ENCODE measurements at regions not wholly inside any gene's neighbourhood (a gene's known extent, or its start where the extent isn't known, plus 50 kb on each side); places are given as distances from the start of the nearest gene placed in this dataset.

DNA sequence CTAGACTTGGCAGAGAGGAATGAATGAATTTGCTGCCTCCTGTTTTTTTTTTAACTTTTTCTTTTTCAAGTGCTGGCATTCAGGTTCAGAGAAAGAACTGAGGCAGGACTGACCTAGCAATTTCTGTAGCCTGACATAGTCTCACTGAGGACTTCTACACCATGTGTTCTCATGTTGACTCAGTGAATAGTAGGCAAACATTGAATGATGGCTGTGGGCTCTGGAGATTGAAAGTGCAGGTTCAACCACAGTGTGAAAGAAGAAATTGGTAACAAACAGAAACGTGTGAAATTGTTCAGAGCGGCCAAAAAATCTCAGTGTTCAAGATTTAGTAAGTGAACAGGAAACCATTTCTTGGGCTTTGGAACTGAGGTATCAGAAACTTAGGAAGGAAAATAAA, 322.4 kb upstream of the GHITM start:
- H3K27ac ChIP-seq (ENCODE audit: low read depth, low read length): no peak overlapping the region
- H3K9me3 ChIP-seq (ENCODE audit: control insufficient read depth, insufficient read depth, low read depth, low read length): no peaks in the 10 kb centered on the region
- H3K4me3 ChIP-seq (ENCODE audit: low read depth, low read length): no peak overlapping the region
- no peaks in the 10 kb centered on the region for H3K27me3 ChIP-seq (ENCODE audit: control insufficient read depth, insufficient read depth, low read length)
- H3K4me1 ChIP-seq (ENCODE audit: control insufficient read depth, insufficient read depth, low read length): peaks cover 9% of the 10 kb centered on the region
- H3K36me3 ChIP-seq (ENCODE audit: control insufficient read depth, insufficient read depth, low read length): no peaks in the 10 kb centered on the region
- H3K9ac ChIP-seq (ENCODE audit: low read length): no peak overlapping the region

DNA sequence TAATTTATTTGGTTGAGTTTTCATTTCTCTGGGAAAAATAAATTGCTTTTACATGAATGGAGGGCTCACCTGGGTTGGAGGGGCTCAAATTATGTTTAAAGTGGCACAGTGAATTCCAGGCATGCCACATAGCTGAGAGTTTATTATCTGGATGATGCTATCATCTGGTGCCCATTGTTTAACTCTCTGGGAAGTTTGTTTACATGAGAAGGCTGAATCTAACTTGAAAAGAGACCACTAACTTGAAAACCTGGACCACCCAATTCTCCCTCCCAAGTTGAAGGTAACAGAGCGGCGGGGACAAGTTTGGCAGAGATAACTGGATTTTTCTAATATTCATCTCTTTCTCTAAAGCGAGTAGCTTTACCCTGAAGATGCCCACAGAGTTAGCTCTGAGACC, 321.5 kb upstream of the GHITM start:
- no peaks in the 10 kb centered on the region for H3K27me3 ChIP-seq (ENCODE audit: control insufficient read depth, insufficient read depth, low read length)
- no peak overlapping the region for H3K9ac ChIP-seq (ENCODE audit: low read length)
- H3K36me3 ChIP-seq (ENCODE audit: control insufficient read depth, insufficient read depth, low read length): no peaks in the 10 kb centered on the region
- no peak overlapping the region for H3K4me3 ChIP-seq (ENCODE audit: low read depth, low read length)
- H3K4me1 ChIP-seq (ENCODE audit: control insufficient read depth, insufficient read depth, low read length): peaks cover 9% of the 10 kb centered on the region
- H3K9me3 ChIP-seq (ENCODE audit: control insufficient read depth, insufficient read depth, low read depth, low read length): no peaks in the 10 kb centered on the region
- H3K27ac ChIP-seq (ENCODE audit: low read depth, low read length): no peak overlapping the region

DNA sequence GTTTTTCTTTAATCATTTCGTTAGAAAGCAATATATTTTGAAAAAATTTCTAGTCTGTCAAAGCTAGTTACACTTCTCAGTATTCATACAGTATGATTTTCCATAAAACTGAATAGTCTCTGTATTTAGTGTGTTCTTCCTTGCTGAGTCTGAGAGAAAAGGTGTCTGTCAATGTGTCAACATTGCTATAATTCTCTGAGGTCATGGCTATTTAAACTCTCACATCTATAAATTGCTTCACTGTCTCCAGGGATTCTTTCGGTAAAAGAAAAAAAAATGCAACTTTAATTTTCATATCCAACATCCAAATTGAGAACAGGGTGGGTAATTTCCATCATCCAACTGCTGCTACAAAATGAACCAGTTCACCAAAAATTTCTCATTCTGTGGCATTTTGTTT, 319.7 kb upstream of the GHITM start:
- Histone ChIP-seq H3K4me1 (ENCODE audit: control insufficient read depth, insufficient read depth, low read length) (peaks cover 9% of the 10 kb centered on the region), H3K9ac (ENCODE audit: low read length) (no peak overlapping the region), H3K27me3 (ENCODE audit: control insufficient read depth, insufficient read depth, low read length) (no peaks in the 10 kb centered on the region), H3K27ac (ENCODE audit: low read depth, low read length) (no peak overlapping the region), H3K36me3 (ENCODE audit: control insufficient read depth, insufficient read depth, low read length) (no peaks in the 10 kb centered on the region), H3K4me3 (ENCODE audit: low read depth, low read length) (no peak overlapping the region), H3K9me3 (ENCODE audit: control insufficient read depth, insufficient read depth, low read depth, low read length) (no peaks in the 10 kb centered on the region)

DNA sequence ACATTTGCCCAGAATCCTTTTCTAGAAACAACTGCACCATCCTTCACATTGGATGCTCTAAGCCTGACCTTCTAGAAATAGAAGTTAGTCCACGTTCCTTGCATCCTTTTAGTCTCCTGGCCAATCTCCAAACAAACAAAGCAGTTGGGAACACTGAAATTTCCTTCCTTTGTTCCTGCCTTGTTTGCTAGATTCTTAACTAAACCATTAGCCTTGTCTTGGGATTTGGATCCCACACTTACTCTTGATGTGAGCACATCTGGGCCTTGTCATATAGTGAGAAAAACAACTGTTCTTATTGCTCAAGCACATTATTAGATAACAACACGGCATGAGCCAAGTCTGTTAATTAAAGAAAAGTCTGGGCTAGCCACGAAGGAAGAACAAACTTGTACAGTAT, 319.3 kb upstream of the GHITM start:
- Histone ChIP-seq H3K27ac (ENCODE audit: low read depth, low read length) (no peak overlapping the region), H3K4me1 (ENCODE audit: control insufficient read depth, insufficient read depth, low read length) (peaks cover 9% of the 10 kb centered on the region), H3K9me3 (ENCODE audit: control insufficient read depth, insufficient read depth, low read depth, low read length) (no peaks in the 10 kb centered on the region), H3K9ac (ENCODE audit: low read length) (no peak overlapping the region), H3K36me3 (ENCODE audit: control insufficient read depth, insufficient read depth, low read length) (no peaks in the 10 kb centered on the region), H3K27me3 (ENCODE audit: control insufficient read depth, insufficient read depth, low read length) (no peaks in the 10 kb centered on the region), H3K4me3 (ENCODE audit: low read depth, low read length) (no peak overlapping the region)

DNA sequence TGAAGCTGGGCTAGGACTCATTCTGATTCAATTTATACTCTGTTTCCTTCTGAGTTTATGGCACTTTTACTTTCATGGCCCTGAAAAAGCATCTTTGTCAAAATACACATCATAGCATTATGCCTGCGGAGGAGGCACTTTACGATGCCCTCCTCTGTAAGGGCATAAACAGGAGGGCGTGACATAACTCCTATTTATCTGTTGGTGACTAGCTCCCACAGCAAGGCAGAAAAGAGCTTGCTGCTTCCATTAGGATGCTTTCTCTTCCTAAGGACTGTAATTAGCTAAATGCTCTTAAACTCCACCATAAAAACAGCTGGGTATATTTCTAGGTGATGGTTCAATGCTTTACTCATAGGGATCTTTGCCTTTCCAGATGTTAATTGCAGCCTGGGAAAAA, 315.2 kb upstream of the GHITM start:
- H3K4me1 ChIP-seq (ENCODE audit: control insufficient read depth, insufficient read depth, low read length): no peaks in the 10 kb centered on the region
- H3K4me3 ChIP-seq (ENCODE audit: low read depth, low read length): no peak overlapping the region
- H3K27me3 ChIP-seq (ENCODE audit: control insufficient read depth, insufficient read depth, low read length): no peaks in the 10 kb centered on the region
- H3K9me3 ChIP-seq (ENCODE audit: control insufficient read depth, insufficient read depth, low read depth, low read length): 0 out of 2 replicates have a peak, but pooled peaks cover 3% of the 10 kb centered on the region
- H3K27ac ChIP-seq (ENCODE audit: low read depth, low read length): no peak overlapping the region
- no peaks in the 10 kb centered on the region for H3K36me3 ChIP-seq (ENCODE audit: control insufficient read depth, insufficient read depth, low read length)
- no peak overlapping the region for H3K9ac ChIP-seq (ENCODE audit: low read length)

DNA sequence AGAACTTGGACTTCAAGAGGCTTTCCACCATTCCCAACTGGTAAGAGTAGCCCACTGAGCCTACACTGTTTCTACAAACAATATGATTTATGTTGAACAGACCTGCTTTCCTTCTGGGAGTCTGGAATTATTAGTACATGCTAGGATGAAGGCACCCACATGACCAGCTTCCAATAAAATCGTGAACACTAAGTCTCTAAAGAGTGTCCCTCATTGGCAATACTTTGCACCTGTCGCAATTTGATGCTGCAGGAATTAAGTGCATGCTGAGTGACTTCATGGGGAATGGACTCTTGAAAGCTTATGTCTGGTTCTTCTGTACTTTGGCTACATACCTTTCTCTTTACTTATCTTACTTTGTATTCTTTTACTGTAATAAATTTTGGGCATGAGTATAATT, 305.2 kb upstream of the GHITM start:
- Histone ChIP-seq H3K27me3 (ENCODE audit: control insufficient read depth, insufficient read depth, low read length) (no peaks in the 10 kb centered on the region), H3K36me3 (ENCODE audit: control insufficient read depth, insufficient read depth, low read length) (no peaks in the 10 kb centered on the region), H3K4me3 (ENCODE audit: low read depth, low read length) (no peak overlapping the region), H3K27ac (ENCODE audit: low read depth, low read length) (no peak overlapping the region), H3K4me1 (ENCODE audit: control insufficient read depth, insufficient read depth, low read length) (no peaks in the 10 kb centered on the region), H3K9me3 (ENCODE audit: control insufficient read depth, insufficient read depth, low read depth, low read length) (no peaks in the 10 kb centered on the region), H3K9ac (ENCODE audit: low read length) (no peak overlapping the region)

DNA sequence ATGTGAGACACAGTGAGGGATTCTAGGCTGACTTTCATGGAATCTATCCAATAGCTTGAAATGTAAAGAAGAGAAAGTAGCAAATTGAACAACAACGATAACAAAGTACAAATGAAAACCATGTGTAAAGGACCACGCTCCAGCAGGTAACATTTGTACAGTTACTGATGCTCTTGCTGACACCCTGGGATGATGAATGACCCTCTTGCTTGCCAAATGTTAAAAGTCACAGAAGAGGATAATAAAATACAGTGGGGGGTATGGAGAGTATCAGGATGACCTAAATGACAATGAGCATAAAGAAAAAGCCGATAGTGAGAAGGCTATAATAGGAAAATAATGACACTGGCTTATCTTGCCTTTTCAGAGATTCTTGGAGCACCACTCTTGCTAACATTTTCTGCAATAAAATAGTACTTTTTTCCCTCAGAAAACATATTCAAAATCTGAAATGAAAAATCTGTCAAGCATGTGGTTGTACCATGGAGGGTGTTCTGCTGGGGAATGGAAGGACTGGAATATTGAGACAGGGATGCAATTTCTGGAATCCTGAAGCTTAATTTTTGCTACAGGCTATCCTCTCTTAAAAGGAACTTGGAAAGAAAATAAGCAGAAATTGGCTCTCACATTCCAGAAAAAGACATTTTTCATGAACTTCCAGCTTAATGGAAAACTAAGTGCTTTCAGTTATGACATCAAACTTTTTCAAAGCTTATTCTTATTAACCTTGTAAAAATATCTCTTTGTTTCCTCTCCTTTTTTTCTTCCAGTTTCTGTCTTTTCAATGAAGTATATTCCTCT, 303.2 kb upstream of the GHITM start:
- H3K4me1 ChIP-seq (ENCODE audit: control insufficient read depth, insufficient read depth, low read length): no peaks in the 10 kb centered on the region

DNA sequence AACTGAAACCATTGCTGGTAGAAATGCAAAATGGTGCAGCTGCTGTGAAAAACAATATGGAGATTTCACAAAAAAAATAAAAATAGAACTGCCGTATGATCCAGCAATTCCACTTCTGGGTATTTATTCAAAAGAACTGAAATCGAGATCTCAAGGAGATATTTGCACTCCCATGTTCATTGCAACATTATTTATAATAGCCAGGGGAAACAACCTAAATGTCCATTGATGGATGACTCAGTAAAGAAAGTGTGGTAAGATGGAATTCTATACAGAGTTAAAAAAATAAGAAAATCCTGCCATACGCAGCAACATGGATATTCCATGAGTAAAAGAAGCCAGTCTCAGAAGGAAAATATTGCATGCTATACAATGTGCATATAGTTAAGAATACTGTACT, 290.6 kb upstream of the GHITM start:
- H3K27ac ChIP-seq (ENCODE audit: low read depth, low read length): no peak overlapping the region
- H3K27me3 ChIP-seq (ENCODE audit: control insufficient read depth, insufficient read depth, low read length): no peaks in the 10 kb centered on the region
- H3K9ac ChIP-seq (ENCODE audit: low read length): no peak overlapping the region
- H3K4me3 ChIP-seq (ENCODE audit: low read depth, low read length): no peak overlapping the region
- H3K9me3 ChIP-seq (ENCODE audit: control insufficient read depth, insufficient read depth, low read depth, low read length): no peaks in the 10 kb centered on the region
- H3K36me3 ChIP-seq (ENCODE audit: control insufficient read depth, insufficient read depth, low read length): no peaks in the 10 kb centered on the region
- H3K4me1 ChIP-seq (ENCODE audit: control insufficient read depth, insufficient read depth, low read length): no peaks in the 10 kb centered on the region

More for the DNA sequence above, 303.2 kb upstream of the GHITM start:
- no peaks in the 10 kb centered on the region for H3K36me3 ChIP-seq (ENCODE audit: control insufficient read depth, insufficient read depth, low read length)
- H3K27ac ChIP-seq (ENCODE audit: low read depth, low read length): no peak overlapping the region
- no peaks in the 10 kb centered on the region for H3K27me3 ChIP-seq (ENCODE audit: control insufficient read depth, insufficient read depth, low read length)
- H3K9me3 ChIP-seq (ENCODE audit: control insufficient read depth, insufficient read depth, low read depth, low read length): no peaks in the 10 kb centered on the region
- no peak overlapping the region for H3K9ac ChIP-seq (ENCODE audit: low read length)
- no peak overlapping the region for H3K4me3 ChIP-seq (ENCODE audit: low read depth, low read length)

DNA sequence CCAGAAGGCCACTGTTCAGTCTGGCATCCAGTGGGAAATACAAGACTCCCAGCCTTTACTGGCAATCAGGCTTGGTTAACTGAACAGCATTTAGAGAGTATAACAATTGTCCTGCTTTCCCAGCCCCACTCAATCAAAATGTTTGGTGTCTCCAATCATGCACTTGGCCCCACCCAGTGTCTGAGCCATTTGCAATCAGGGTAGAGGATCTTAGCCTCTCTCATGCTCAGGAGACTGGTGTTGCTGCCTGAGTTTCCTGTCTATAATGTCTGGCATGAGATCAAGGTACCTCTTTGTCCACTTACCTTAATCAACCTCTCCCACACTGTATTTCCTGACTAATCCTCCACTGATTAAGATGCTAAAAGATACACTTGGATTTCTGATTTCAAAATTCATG, 290.2 kb upstream of the GHITM start:
- no peaks in the 10 kb centered on the region for H3K4me1 ChIP-seq (ENCODE audit: control insufficient read depth, insufficient read depth, low read length)

DNA sequence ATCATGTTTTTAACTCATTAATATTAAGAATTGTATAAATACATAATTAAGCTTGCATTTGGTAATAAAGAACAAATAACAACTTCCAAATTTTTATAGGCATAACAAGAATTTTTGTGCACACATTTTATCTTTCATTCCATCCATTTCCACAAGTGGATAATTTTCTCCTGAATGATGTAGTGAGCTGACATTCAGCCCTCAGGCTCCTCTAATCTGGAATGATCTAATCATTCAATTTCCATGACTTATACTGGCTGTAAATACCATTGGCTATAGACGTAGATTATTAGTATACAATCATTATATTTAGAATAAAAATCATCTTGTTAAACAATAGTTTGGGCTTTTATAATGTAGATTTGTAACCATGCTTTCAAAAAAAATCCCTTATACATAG, 287.2 kb upstream of the GHITM start:
- no peak overlapping the region for H3K27ac ChIP-seq (ENCODE audit: low read depth, low read length)
- H3K27me3 ChIP-seq (ENCODE audit: control insufficient read depth, insufficient read depth, low read length): no peaks in the 10 kb centered on the region
- no peak overlapping the region for H3K4me3 ChIP-seq (ENCODE audit: low read depth, low read length)
- no peak overlapping the region for H3K9ac ChIP-seq (ENCODE audit: low read length)
- no peaks in the 10 kb centered on the region for H3K4me1 ChIP-seq (ENCODE audit: control insufficient read depth, insufficient read depth, low read length)
- no peaks in the 10 kb centered on the region for H3K9me3 ChIP-seq (ENCODE audit: control insufficient read depth, insufficient read depth, low read depth, low read length)
- no peaks in the 10 kb centered on the region for H3K36me3 ChIP-seq (ENCODE audit: control insufficient read depth, insufficient read depth, low read length)

More for the DNA sequence above, 290.2 kb upstream of the GHITM start:
- H3K27ac ChIP-seq (ENCODE audit: low read depth, low read length): no peak overlapping the region
- H3K27me3 ChIP-seq (ENCODE audit: control insufficient read depth, insufficient read depth, low read length): no peaks in the 10 kb centered on the region
- H3K36me3 ChIP-seq (ENCODE audit: control insufficient read depth, insufficient read depth, low read length): no peaks in the 10 kb centered on the region
- no peak overlapping the region for H3K4me3 ChIP-seq (ENCODE audit: low read depth, low read length)
- H3K9ac ChIP-seq (ENCODE audit: low read length): no peak overlapping the region
- H3K9me3 ChIP-seq (ENCODE audit: control insufficient read depth, insufficient read depth, low read depth, low read length): no peaks in the 10 kb centered on the region

DNA sequence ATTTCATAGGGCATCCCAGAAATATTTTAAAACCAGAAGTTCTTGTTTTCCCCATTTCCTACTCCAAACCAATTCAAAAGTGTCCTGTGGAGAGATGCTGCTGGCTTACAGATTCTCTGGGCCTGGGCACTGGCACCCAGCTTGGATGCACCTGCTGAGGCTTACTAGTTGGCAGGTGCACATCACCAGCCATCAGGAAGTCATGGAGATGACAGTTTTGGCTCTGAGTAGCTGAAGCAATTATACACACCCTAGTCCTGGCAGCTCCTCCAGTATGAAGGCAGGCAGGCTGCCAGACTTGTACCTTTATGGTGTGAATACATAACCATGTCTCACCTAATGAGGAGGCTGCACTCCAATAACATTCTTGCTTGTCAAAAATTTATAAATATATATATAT, 276.6 kb upstream of the GHITM start:
- no peak overlapping the region for H3K27ac ChIP-seq (ENCODE audit: low read depth, low read length)
- no peaks in the 10 kb centered on the region for H3K36me3 ChIP-seq (ENCODE audit: control insufficient read depth, insufficient read depth, low read length)
- H3K9me3 ChIP-seq (ENCODE audit: control insufficient read depth, insufficient read depth, low read depth, low read length): no peaks in the 10 kb centered on the region
- no peaks in the 10 kb centered on the region for H3K4me1 ChIP-seq (ENCODE audit: control insufficient read depth, insufficient read depth, low read length)
- no peaks in the 10 kb centered on the region for H3K27me3 ChIP-seq (ENCODE audit: control insufficient read depth, insufficient read depth, low read length)
- H3K4me3 ChIP-seq (ENCODE audit: low read depth, low read length): no peak overlapping the region
- no peak overlapping the region for H3K9ac ChIP-seq (ENCODE audit: low read length)

Data from HUES6 (cell line).